Hepatocyte (in vitro differentiated cells): ENCODE measurements at regions not wholly inside any gene's neighbourhood (a gene's known extent, or its start where the extent isn't known, plus 50 kb on each side); places are given as distances from the start of the nearest gene placed in this dataset.

Source experiments
- DNase-seq: peaks from one replicate; pipeline ENCODE4 v3.0.0-alpha.2; 2016; ENCODE audit warnings: low spot score
- H2AFZ ChIP-seq: fragments of 200-600 bp; sonication (generic); 2 replicates; pipeline ENCODE4 v1.6.0; 2016; ENCODE audit warnings: antibody characterized with exemption, mild to moderate bottlenecking
- H3K27ac ChIP-seq: fragments of 200-600 bp; sonication (generic); 2 replicates; pipeline ENCODE4 v1.5.1; 2016; ENCODE audit warnings: mild to moderate bottlenecking
- H3K27me3 ChIP-seq: fragments of 200-600 bp; sonication (generic); 2 replicates; pipeline ENCODE4 v1.6.1; 2016
- H3K36me3 ChIP-seq: fragments of 200-600 bp; sonication (generic); replicated peaks from 2 replicates; pipeline ENCODE4 v1.5.1; 2016; ENCODE audit warnings: low read depth; ENCODE audit not compliant: insufficient read depth
- H3K4me1 ChIP-seq: fragments of 200-600 bp; sonication (generic); 2 replicates; pipeline ENCODE4 v1.5.1; 2016; ENCODE audit warnings: mild to moderate bottlenecking, moderate library complexity; ENCODE audit not compliant: insufficient read depth
- H3K4me2 ChIP-seq: fragments of 200-600 bp; sonication (generic); 2 replicates; pipeline ENCODE4 v1.6.0; 2016
- H3K4me3 ChIP-seq: fragments of 200-600 bp; sonication (generic); 2 replicates; pipeline ENCODE4 v1.5.1; 2016; ENCODE audit warnings: mild to moderate bottlenecking
- H3K79me2 ChIP-seq: fragments of 200-600 bp; sonication (generic); 2 replicates; pipeline ENCODE4 v1.6.0; 2017; ENCODE audit warnings: mild to moderate bottlenecking
- H3K9me2 ChIP-seq: fragments of 200-600 bp; sonication (generic); replicated peaks from 2 replicates; pipeline ENCODE4 v1.6.0; 2017; ENCODE audit warnings: mild to moderate bottlenecking; ENCODE audit not compliant: insufficient read depth
- H3K9me3 ChIP-seq: fragments of 200-600 bp; sonication (generic); 2 replicates; pipeline ENCODE4 v1.5.1; 2016; ENCODE audit warnings: low read depth, mild to moderate bottlenecking
- H4K20me1 ChIP-seq: fragments of 200-600 bp; sonication (generic); 2 replicates; pipeline ENCODE4 v1.6.0; 2016; ENCODE audit warnings: mild to moderate bottlenecking; ENCODE audit not compliant: insufficient read depth, poor library complexity, severe bottlenecking
- CTCF ChIP-seq: fragments of 200-600 bp; sonication (generic); IDR thresholded peaks from 2 replicates; pipeline ENCODE4 v1.5.1; 2016; ENCODE audit warnings: antibody characterized with exemption, mild to moderate bottlenecking; ENCODE audit not compliant: poor library complexity
- EZH2 ChIP-seq: fragments of 200-600 bp; sonication (generic); IDR thresholded peaks from 2 replicates; pipeline ENCODE4 v1.6.1; 2016; ENCODE audit warnings: antibody characterized with exemption, mild to moderate bottlenecking, borderline replicate concordance
- EZH2phosphoT487 ChIP-seq: fragments of 200-600 bp; sonication (generic); IDR thresholded peaks from one replicate; pipeline ENCODE4 v1.6.1; 2018; ENCODE audit warnings: antibody characterized with exemption, mild to moderate bottlenecking, low read depth, moderate library complexity; ENCODE audit not compliant: unreplicated experiment, severe bottlenecking
- WGBS: methylation state at CpG from one replicate; pipeline ENCODE4 v1.1.6; 2016; ENCODE audit warnings: low lambda C conversion rate; ENCODE audit errors: missing lambda C conversion rate; 5-methylcytosine and 5-hydroxymethylcytosine counted together

DNA sequence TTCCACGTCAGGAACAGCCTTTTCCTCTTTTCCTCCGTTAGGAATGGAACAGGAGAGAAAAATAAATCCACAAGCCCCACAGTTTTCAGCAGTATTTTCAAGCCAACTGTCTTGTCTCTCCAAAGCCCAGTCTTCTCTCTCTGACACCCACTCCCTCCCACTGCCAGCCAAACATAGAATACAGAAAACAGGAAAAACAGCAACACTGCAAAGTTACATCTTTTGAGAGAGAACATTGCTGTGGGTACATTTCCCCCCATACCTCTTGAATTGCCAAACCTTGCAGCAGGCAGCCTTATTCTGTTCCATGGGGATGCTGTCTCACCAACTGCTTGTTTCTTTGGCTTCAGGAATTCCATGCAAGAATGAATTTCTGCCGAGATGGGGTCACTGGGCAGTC is 355.7 kb upstream of the UMPS start:
- WGBS: 85% methylated on average over 3 of the region's 3 CpGs
- no peaks in the 10 kb centered on the region for H3K79me2 ChIP-seq

GRCh38 chr3:124381575-124382333 is 348.5 kb upstream of the UMPS start:
- Histone ChIP-seq H3K4me2 (no peak overlapping the region), H3K36me3 (no peaks in the 10 kb centered on the region), H2AFZ (no peak overlapping the region), H3K9me3 (no peaks in the 10 kb centered on the region), H3K9me2 (no peaks in the 10 kb centered on the region), H3K27me3 (no peaks in the 10 kb centered on the region), H3K27ac (no peak overlapping the region), H3K4me3 (no peak overlapping the region), H3K4me1 (peaks cover 3% of the 10 kb centered on the region), H4K20me1 (no peaks in the 10 kb centered on the region), H3K79me2 (no peaks in the 10 kb centered on the region)
- TF ChIP-seq EZH2phosphoT487 (no peak), EZH2 (no peak), CTCF (no peak)
- no peak for DNase-seq
- 96% methylated on average over 4 of the region's 4 CpGs for WGBS

More for the DNA sequence above, 355.7 kb upstream of the UMPS start:
- Histone ChIP-seq H3K9me3 (no peaks in the 10 kb centered on the region), H3K36me3 (no peaks in the 10 kb centered on the region), H3K4me3 (no peak overlapping the region), H3K27ac (no peak overlapping the region), H4K20me1 (no peaks in the 10 kb centered on the region), H3K4me2 (no peak overlapping the region), H3K27me3 (no peaks in the 10 kb centered on the region), H3K9me2 (no peaks in the 10 kb centered on the region), H3K4me1 (no peaks in the 10 kb centered on the region), H2AFZ (no peak overlapping the region)
- DNase-seq: no peak
- TF ChIP-seq EZH2 (no peak), EZH2phosphoT487 (no peak), CTCF (no peak)

GRCh38 chr3:124383051-124383450 is 347.2 kb upstream of the UMPS start:
- H2AFZ ChIP-seq: no peak overlapping the region
- no peak for DNase-seq
- no peak overlapping the region for H3K4me2 ChIP-seq
- H3K36me3 ChIP-seq: no peaks in the 10 kb centered on the region
- no peak for TF ChIP-seq CTCF
- TF ChIP-seq EZH2phosphoT487: no peak
- no peak for TF ChIP-seq EZH2
- WGBS: 31% methylated on average over 4 of the region's 4 CpGs
- H3K4me1 ChIP-seq: peaks cover 3% of the 10 kb centered on the region
- H3K9me2 ChIP-seq: no peaks in the 10 kb centered on the region
- no peaks in the 10 kb centered on the region for H4K20me1 ChIP-seq
- H3K4me3 ChIP-seq: no peak overlapping the region
- H3K9me3 ChIP-seq: no peaks in the 10 kb centered on the region
- no peak overlapping the region for H3K27ac ChIP-seq
- no peaks in the 10 kb centered on the region for H3K79me2 ChIP-seq
- H3K27me3 ChIP-seq: no peaks in the 10 kb centered on the region
